PC-9 (cell line): ENCODE measurements at regions not wholly inside any gene's neighbourhood (a gene's known extent, or its start where the extent isn't known, plus 50 kb on each side); places are given as distances from the start of the nearest gene placed in this dataset.

Source experiments
- BruUV-seq: library from RNA; stranded (reverse); fragments of 400-500 nt; replicated peaks from 2 replicates; lab custom pipeline; 2021; lab: Mats Ljungman, UMichigan
- CTCF ChIA-PET: fragments of 300-600 bp; sonication (Branson Sonifier 250); formaldehyde crosslinking; loops from one replicate; lab custom pipeline; 2022; ENCODE audit warnings: antibody characterized with exemption; lab: Charles Lee
- POLR2A ChIA-PET: fragments of 300-600 bp; sonication (Branson Sonifier 250); formaldehyde crosslinking; loops from one replicate; lab custom pipeline; 2022; ENCODE audit warnings: antibody characterized with exemption; ENCODE audit not compliant: unreplicated experiment; lab: Charles Lee
- DNase-seq, 2 experiments: peaks; one replicate each; pipeline versions ENCODE4 v3.0.0 to v3.0.0-alpha.2; 2015 to 2022; ENCODE audit warnings: mixed read lengths in 1 of 2
- H2AFZ ChIP-seq: fragments of 200-600 bp; sonication (generic); 2 replicates; pipeline ENCODE4 v1.8.1; 2017; ENCODE audit warnings: antibody characterized with exemption
- H3F3A ChIP-seq: fragments of 200-600 bp; sonication (generic); 2 replicates; pipeline ENCODE4 v1.8.1; 2017; ENCODE audit warnings: antibody characterized with exemption, mild to moderate bottlenecking, low read depth; ENCODE audit not compliant: insufficient read depth
- H3K27ac ChIP-seq: fragments of 200-600 bp; sonication (generic); 2 replicates; pipeline ENCODE4 v1.6.1; 2016; ENCODE audit warnings: mixed run types
- H3K27me3 ChIP-seq: fragments of 200-600 bp; sonication (generic); 2 replicates; pipeline ENCODE4 v1.6.1; 2016; ENCODE audit warnings: low read depth, mixed run types; ENCODE audit not compliant: insufficient read depth
- H3K36me3 ChIP-seq: fragments of 200-600 bp; sonication (generic); 2 replicates; pipeline ENCODE4 v1.6.1; 2016; ENCODE audit warnings: low read depth, mixed run types
- H3K4me1 ChIP-seq: fragments of 200-600 bp; sonication (generic); replicated peaks from 2 replicates; pipeline ENCODE4 v1.6.1; 2016; ENCODE audit warnings: mixed run types; ENCODE audit not compliant: insufficient read depth
- H3K4me2 ChIP-seq: fragments of 200-600 bp; sonication (generic); 2 replicates; pipeline ENCODE4 v1.6.1; 2017; ENCODE audit warnings: mixed run types
- H3K4me3 ChIP-seq: fragments of 200-600 bp; sonication (generic); 2 replicates; pipeline ENCODE4 v1.6.1; 2016; ENCODE audit warnings: mixed run types
- H3K79me2 ChIP-seq: fragments of 200-600 bp; sonication (generic); 2 replicates; pipeline ENCODE4 v1.6.1; 2017; ENCODE audit warnings: low read depth, mixed run types
- H3K9me2 ChIP-seq: fragments of 200-600 bp; sonication (generic); 2 replicates; pipeline ENCODE4 v1.8.1; 2017; ENCODE audit warnings: mild to moderate bottlenecking; ENCODE audit not compliant: insufficient read depth
- H3K9me3 ChIP-seq: fragments of 200-600 bp; sonication (generic); 2 replicates; pipeline ENCODE4 v1.8.1; 2016; ENCODE audit warnings: low read depth; ENCODE audit not compliant: insufficient read depth
- H4K20me1 ChIP-seq: fragments of 200-600 bp; sonication (generic); 2 replicates; pipeline ENCODE4 v1.8.1; 2017; ENCODE audit not compliant: insufficient read depth
- EZH2 ChIP-seq: fragments of 200-600 bp; sonication (generic); IDR thresholded peaks from 2 replicates; pipeline ENCODE4 v1.8.0; 2017; ENCODE audit warnings: antibody characterized with exemption, low read depth
- intact Hi-C: fragments of 100-400 bp; cut with micrococcal nuclease; formaldehyde crosslinking; loops from one replicate; pipeline ENCODE4 v1.10.0; 2022; ENCODE audit not compliant: unreplicated experiment
- TF ChIP-seq, protein P1 (sequence below): fragments of 200-600 bp; sonication (generic); conservative IDR thresholded peaks from 2 replicates; pipeline ENCODE4 v1.6.1; 2017; ENCODE audit warnings: mixed run types, antibody characterized with exemption, mild to moderate bottlenecking, moderate library complexity

DNA sequence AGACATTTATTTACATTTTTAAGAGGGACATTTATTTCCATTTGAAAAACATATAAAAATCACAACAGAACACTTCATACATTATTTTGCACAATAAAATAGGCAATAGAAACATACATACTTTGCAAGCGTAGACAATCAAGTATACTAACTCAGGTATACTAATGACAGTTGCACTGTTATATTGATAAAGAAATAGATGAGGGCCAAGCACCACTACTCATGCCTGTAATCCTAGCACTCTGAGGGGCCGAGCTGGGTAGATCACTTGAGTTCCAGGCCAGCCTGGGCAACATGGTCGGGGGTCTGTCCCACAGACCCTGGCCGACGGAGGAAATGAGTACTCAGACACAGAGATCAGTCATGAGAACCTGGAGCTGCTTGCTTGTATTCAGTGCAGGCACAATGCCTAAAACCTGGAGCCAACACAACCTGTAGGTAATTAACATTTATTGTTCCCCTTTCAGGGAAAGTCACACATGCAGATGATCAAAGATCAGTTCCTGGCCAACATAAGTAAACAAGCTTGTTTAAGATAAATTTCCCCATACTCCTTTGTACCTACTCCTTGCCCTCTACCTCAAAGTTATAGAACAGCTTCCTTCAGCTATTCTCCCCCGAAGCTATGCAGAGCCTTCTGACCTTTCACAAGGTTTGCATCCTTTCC is 1960.2 kb downstream of the SUCLG1 start:
- H3K4me1 ChIP-seq, result no peaks in the 10 kb centered on the region
- POLR2A ChIA-PET, result no interaction called here
- no peaks in the 10 kb centered on the region for H3K9me2 ChIP-seq
- BruUV-seq, result no TSS peak
- DNase-seq, result no peak
- intact Hi-C loops, result no loop called here
- H3K4me3 ChIP-seq, result no peak overlapping the region
- H3F3A ChIP-seq, result no peaks in the 10 kb centered on the region
- no peaks in the 10 kb centered on the region for H3K36me3 ChIP-seq
- TF ChIP-seq EZH2, result no peak
- TF ChIP-seq, protein P1, sequence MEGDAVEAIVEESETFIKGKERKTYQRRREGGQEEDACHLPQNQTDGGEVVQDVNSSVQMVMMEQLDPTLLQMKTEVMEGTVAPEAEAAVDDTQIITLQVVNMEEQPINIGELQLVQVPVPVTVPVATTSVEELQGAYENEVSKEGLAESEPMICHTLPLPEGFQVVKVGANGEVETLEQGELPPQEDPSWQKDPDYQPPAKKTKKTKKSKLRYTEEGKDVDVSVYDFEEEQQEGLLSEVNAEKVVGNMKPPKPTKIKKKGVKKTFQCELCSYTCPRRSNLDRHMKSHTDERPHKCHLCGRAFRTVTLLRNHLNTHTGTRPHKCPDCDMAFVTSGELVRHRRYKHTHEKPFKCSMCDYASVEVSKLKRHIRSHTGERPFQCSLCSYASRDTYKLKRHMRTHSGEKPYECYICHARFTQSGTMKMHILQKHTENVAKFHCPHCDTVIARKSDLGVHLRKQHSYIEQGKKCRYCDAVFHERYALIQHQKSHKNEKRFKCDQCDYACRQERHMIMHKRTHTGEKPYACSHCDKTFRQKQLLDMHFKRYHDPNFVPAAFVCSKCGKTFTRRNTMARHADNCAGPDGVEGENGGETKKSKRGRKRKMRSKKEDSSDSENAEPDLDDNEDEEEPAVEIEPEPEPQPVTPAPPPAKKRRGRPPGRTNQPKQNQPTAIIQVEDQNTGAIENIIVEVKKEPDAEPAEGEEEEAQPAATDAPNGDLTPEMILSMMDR, result no peak
- H3K27me3 ChIP-seq, result no peaks in the 10 kb centered on the region
- no peak overlapping the region for H2AFZ ChIP-seq
- H3K27ac ChIP-seq, result no peak overlapping the region
- H3K4me2 ChIP-seq, result no peak overlapping the region
- no peaks in the 10 kb centered on the region for H3K9me3 ChIP-seq
- CTCF ChIA-PET, result no interaction called here
- H3K79me2 ChIP-seq, result no peaks in the 10 kb centered on the region
- no peaks in the 10 kb centered on the region for H4K20me1 ChIP-seq

DNA sequence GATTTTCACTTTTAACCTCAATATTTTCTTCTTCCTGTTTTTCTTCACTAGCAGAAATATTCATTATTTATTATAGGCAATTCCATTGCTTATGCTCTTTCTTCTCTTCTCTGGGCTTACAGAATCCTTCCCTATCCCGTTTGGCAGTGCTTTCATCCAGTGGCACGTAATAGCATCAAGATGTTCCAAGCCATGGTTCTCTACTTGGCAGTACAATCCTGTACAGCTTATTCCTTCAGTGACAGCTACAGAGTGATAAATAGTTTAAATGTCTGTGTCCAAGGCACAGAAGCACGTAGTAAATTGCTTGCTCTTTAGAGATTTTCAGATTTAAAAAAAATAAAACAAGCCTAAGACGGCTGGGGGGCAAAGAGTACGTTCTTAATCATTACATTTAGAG is 1964.3 kb downstream of the SUCLG1 start:
- Histone ChIP-seq H3K4me1 (no peaks in the 10 kb centered on the region), H3K36me3 (no peaks in the 10 kb centered on the region), H3K9me3 (no peaks in the 10 kb centered on the region), H3K27ac (no peak overlapping the region), H3K9me2 (no peaks in the 10 kb centered on the region), H2AFZ (no peak overlapping the region), H3F3A (no peaks in the 10 kb centered on the region), H4K20me1 (no peaks in the 10 kb centered on the region), H3K79me2 (no peaks in the 10 kb centered on the region), H3K4me2 (no peak overlapping the region), H3K27me3 (no peaks in the 10 kb centered on the region), H3K4me3 (no peak overlapping the region)
- POLR2A ChIA-PET, result no interaction called here
- no peak for TF ChIP-seq EZH2
- TF ChIP-seq, protein P1, result no peak
- no TSS peak for BruUV-seq
- CTCF ChIA-PET, result no interaction called here
- intact Hi-C loops, result no loop called here
- DNase-seq, result no peak

DNA sequence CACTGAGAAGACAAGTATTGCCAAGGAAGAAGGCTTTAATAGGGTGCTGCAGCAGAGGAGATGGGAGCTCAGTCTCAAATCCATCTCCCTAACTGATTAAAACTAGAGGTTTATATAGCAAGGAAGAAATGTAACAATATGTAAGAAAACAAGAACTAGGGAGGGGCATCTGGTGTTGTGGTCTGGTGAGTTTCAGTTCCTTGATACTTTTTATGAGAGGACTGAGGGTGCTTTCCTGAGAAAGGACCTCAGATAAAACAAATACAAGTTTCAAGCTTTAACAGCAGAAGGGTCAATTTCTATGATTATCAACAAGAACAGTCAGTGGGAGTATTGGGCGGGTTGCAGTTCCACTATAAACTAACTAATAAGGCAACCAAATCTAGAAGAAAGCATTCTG is 1967.5 kb downstream of the SUCLG1 start:
- no peak overlapping the region for H3K4me3 ChIP-seq
- H3K4me1 ChIP-seq, result no peaks in the 10 kb centered on the region
- H3F3A ChIP-seq, result no peaks in the 10 kb centered on the region
- H3K27me3 ChIP-seq, result no peaks in the 10 kb centered on the region
- H3K9me3 ChIP-seq, result no peaks in the 10 kb centered on the region
- H2AFZ ChIP-seq, result no peak overlapping the region
- ChIA-PET POLR2A (no interaction called here), CTCF (no interaction called here)
- H4K20me1 ChIP-seq, result no peaks in the 10 kb centered on the region
- H3K4me2 ChIP-seq, result no peak overlapping the region
- DNase-seq, result no peak
- no TSS peak for BruUV-seq
- no peak overlapping the region for H3K27ac ChIP-seq
- H3K36me3 ChIP-seq, result no peaks in the 10 kb centered on the region
- intact Hi-C loops, result no loop called here
- no peak for TF ChIP-seq EZH2
- TF ChIP-seq, protein P1, result no peak
- H3K9me2 ChIP-seq, result no peaks in the 10 kb centered on the region
- no peaks in the 10 kb centered on the region for H3K79me2 ChIP-seq
